Peyer's patch (tissue), 4 donors: ENCODE measurements at regions not wholly inside any gene's neighbourhood (a gene's known extent, or its start where the extent isn't known, plus 50 kb on each side); places are given as distances from the start of the nearest gene placed in this dataset.
"Not testable (repeated sequence)": the region's sequence is repeated elsewhere in the genome, so short reads cannot be mapped to it uniquely, and the experiment has no call there.

Experiments used
- CTCF ChIP-seq, 6 experiments: fragments of 450-650 bp in 4 of 6; fragments of 200-600 bp in 2 of 6; sonication (generic) in 1 of 6; IDR thresholded peaks; one replicate each; pipeline ENCODE4 v1.5.1; 2017 to 2019; ENCODE audit warnings: antibody characterized with exemption in 6 of 6, mild to moderate bottlenecking in 3 of 6, moderate library complexity in 1 of 6
- POLR2A ChIP-seq, 2 donors: fragments of 450-650 bp; IDR thresholded peaks; one replicate each; pipeline ENCODE4 v1.5.1; 2017; ENCODE audit warnings: antibody characterized with exemption in 2 of 2, mild to moderate bottlenecking in 2 of 2, moderate library complexity in 2 of 2

- not testable (repeated sequence) for TF ChIP-seq POLR2A, CTCF (IDR thresholded peaks at IDR 0.05)
Observed at GRCh38 chr7:73161727-73162126, 75.9 kb upstream of the SPDYE9 start.
